Fibroblast of skin of left quadriceps (primary cell): ENCODE measurements at regions not wholly inside any gene's neighbourhood (a gene's known extent, or its start where the extent isn't known, plus 50 kb on each side); places are given as distances from the start of the nearest gene placed in this dataset.

Source experiments
- DNase-seq, 2 experiments: peaks; one replicate each; pipeline ENCODE4 v3.0.0-alpha.2; 2013; ENCODE audit warnings: low read depth in 2 of 2

DNA sequence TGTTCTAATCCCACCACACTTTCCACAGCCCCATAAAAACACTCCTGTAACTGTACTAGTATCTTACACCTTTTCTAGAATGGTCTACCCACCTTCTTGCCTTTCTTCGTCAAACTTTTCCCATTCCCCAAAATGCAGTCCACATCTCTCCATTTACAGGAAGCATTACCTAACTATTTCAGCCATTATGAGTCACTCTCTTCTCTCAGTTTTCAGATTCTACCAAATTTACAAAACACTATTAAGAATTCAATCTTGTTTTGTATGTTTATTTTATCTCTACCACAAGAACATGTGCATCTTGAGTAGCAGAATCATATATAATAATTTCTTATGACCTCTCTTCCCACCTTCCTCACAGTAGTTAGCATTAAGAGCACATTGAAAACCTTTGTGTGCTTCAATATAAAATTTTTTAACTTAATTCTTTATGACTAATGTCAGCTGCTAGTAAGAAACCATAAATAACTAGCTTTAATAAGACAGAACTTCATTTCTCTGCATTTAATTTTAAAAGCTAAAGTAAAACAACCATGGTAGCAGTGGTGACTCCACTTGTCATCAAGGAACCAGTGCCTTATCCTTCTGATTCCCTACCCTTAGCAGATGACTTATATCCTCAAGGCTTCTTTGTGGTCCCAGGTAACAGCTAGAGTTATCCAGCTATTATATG, 56.6 kb upstream of the MAP2 start:
- no peak for DNase-seq

DNA sequence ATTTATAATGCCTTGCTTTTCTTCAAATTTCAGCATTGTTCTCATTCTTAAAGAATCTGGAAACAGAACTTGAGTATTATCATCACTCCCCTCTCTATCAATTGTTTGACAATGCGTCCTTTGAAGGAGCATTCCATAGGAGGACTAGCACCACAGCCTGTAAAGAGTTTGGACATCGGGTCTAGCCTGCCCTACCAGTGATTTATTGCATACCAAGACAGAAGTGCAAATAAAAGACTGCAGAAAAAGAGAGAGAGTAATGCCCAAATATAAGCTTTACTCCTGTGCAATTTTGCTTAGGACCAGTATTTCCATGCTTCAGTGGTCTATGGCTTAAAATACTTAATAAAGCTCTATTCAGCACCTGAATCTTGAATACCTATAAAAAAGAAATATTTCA, 55.4 kb upstream of the MAP2 start:
- DNase-seq, result no peak

DNA sequence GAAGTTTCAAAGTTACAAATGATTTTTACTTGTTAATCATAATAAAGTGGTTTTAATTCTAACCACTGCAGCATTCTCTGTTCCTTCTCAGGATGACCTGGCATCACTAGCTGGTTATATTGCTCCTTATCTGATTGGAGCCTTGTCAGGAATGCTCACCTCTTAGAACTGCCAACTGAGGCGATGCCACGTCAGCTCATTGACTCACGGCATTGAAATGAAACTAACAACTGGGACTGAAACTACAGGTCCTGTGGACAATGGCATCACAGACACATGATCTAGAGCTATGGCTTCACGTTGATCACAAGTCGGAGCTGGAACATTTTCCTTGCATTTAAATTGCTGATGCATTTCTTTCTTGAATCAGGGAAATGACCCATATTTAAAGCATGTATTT, 54.9 kb upstream of the MAP2 start:
- DNase-seq, result peak; percentile 36 to 45

DNA sequence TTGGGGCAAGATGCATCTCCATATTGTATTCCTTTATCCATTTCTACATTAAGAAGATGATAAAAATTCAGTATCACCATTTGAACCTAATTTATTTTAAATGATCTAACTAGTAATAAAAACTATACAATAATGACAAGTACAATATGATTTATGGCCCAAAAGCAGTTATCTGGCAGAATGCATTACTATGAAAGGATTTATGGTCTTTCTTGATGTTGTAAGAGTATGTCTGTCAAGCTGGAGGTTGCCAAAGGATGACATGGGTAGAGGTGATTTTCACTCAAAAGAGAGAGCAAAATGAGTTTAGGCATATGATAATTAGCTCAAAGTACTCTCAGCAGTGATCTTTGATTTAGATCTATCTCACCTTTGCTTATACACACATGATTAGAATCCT, 54.2 kb upstream of the MAP2 start:
- no peak for DNase-seq

DNA sequence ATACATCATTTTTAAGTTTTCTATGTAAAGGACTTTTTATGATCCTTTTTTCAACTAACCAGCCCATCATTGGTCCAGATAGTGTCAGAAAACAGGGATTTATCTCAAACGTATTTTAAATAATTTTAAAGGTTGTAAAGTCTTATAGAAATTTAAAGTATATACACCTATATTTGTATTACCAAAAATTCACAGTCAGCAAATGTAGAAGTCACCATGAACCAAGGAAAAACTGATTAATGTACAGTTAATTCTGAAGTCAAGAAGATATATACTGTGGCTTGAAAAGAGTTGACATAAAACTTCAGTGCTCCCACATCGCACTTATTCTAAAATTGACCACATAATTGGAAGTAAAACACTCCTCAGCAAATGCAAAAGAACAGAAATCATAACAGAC, 52.4 kb upstream of the MAP2 start:
- DNase-seq, result no peak
